BJ (cell line): ENCODE measurements at regions not wholly inside any gene's neighbourhood (a gene's known extent, or its start where the extent isn't known, plus 50 kb on each side); places are given as distances from the start of the nearest gene placed in this dataset.
"Not testable (repeated sequence)": the region's sequence is repeated elsewhere in the genome, so short reads cannot be mapped to it uniquely, and the experiment has no call there.

ENCODE experiments used
- CTCF ChIA-PET: fragments of 350-600 bp; formaldehyde crosslinking; extraction: SDS; loops from one replicate; lab custom pipeline; 2021; ENCODE audit warnings: antibody characterized with exemption, inconsistent platforms; lab: Yijun Ruan, JAX
- POLR2A ChIA-PET: fragments of 300-600 bp; sonication (Branson Sonifier 250); formaldehyde crosslinking; extraction: SDS; loops from one replicate; lab custom pipeline; 2021; ENCODE audit warnings: antibody characterized with exemption; lab: Charles Lee
- DNase-seq: peaks from one replicate; pipeline ENCODE4 v3.0.0-alpha.2; 2011; ENCODE audit warnings: low read depth
- H3K27me3 ChIP-seq: 2 replicates; pipeline ENCODE4 v1.6.0; 2011; ENCODE audit warnings: low read length; ENCODE audit not compliant: control insufficient read depth, insufficient read depth
- H3K36me3 ChIP-seq: 2 replicates; pipeline ENCODE4 v1.5.1; 2011; ENCODE audit warnings: low read length; ENCODE audit not compliant: control insufficient read depth, insufficient read depth
- H3K4me3 ChIP-seq: 2 replicates; pipeline ENCODE4 v1.5.1; 2011; ENCODE audit warnings: low read depth, mild to moderate bottlenecking, control low read depth, low read length
- TF ChIP-seq, protein P1 (sequence below): IDR thresholded peaks from 2 replicates; pipeline ENCODE4 v1.5.1; 2011; ENCODE audit warnings: low read depth, mild to moderate bottlenecking, control low read depth, inconsistent platforms, low read length, moderate library complexity; ENCODE audit not compliant: insufficient read depth

DNA sequence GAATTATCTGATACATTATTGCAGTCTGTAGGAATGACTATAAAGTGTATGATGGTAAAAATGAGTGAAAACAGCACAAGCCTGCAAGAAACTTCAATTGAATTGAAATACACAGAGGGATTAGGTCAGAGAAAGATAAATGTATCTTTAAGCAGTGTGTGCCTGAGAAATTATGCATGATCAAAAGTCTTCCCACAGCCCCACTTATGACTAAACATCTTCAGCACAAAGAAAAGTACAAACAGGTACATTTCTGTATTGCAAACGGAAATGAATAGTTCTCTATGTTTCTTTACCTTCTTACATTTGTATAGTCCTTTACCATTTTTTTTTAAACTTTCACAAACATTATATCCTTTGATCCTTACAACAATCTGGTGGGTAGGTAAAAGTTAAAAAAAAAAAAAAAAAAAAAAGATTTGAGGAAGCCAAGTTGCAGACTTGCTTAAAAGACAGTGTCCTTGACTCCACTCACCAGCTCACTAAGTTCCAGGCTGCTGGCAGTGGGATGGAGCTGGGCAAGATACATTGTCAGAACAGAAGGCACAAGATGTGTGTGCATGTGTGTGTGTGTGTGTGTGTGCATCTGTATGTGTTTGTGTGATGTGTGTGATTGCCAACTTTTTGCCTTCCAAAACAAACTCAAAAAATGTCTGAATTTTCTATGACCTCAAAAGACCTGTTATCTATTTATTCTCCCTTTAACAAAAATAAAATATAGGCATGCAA, 423.7 kb upstream of the ACVR2A start:
- CTCF ChIA-PET, result interaction anchor here (0.6 kb wide), 1 partner anchor 15 kb away, joined by 3 read pairs; no protein-coding TSS in a partner anchor
- Histone ChIP-seq H3K4me3 (no peak overlapping the region), H3K36me3 (no peaks in the 10 kb centered on the region), H3K27me3 (no peaks in the 10 kb centered on the region)
- TF ChIP-seq, protein P1, sequence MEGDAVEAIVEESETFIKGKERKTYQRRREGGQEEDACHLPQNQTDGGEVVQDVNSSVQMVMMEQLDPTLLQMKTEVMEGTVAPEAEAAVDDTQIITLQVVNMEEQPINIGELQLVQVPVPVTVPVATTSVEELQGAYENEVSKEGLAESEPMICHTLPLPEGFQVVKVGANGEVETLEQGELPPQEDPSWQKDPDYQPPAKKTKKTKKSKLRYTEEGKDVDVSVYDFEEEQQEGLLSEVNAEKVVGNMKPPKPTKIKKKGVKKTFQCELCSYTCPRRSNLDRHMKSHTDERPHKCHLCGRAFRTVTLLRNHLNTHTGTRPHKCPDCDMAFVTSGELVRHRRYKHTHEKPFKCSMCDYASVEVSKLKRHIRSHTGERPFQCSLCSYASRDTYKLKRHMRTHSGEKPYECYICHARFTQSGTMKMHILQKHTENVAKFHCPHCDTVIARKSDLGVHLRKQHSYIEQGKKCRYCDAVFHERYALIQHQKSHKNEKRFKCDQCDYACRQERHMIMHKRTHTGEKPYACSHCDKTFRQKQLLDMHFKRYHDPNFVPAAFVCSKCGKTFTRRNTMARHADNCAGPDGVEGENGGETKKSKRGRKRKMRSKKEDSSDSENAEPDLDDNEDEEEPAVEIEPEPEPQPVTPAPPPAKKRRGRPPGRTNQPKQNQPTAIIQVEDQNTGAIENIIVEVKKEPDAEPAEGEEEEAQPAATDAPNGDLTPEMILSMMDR, result no peak
- POLR2A ChIA-PET, result no interaction called here
- no peak for DNase-seq

DNA sequence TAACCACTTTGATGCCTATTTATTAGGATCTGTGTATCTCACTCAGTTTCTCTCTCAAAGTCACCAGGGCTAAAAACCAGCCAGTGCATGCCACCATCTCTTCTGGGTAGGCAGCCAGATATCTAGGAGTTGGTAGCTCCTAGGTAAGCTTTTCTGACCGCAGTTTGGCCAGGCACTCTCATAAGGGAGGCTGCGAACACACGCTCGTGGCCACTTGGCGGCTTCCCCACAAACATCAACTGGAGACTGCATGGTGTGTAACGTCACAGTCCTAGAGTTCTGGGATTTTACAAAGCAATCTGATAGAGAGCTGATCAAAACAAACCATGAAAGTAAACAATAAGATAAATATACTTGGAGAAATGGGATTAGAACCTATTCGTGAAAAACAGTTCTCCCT, 424.3 kb upstream of the ACVR2A start:
- H3K4me3 ChIP-seq, result no peak overlapping the region
- ChIA-PET POLR2A (no interaction called here), CTCF (no interaction called here)
- DNase-seq, result no peak
- no peaks in the 10 kb centered on the region for H3K27me3 ChIP-seq
- TF ChIP-seq, protein P1, result no peak
- no peaks in the 10 kb centered on the region for H3K36me3 ChIP-seq

DNA sequence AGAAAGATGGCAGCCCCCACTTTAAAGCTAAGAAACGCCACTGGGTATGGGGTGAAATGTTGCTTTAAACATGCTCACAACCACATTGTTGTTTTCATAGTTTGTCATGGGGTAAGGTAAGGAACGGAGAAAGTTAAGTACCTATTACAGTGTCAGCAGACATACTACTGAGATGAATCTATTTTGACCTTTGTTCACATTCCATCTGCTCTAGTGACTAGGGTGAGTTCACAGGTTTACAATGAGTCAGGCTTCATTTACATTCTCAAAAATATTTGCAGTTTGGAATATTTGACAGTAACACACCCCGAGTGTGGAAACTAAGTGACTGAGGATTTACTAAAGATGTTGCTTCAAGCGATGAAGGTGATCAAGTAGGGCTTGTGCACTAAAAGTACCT, 428.7 kb upstream of the ACVR2A start:
- TF ChIP-seq, protein P1, result no peak
- POLR2A ChIA-PET, result no interaction called here
- no peak for DNase-seq

DNA sequence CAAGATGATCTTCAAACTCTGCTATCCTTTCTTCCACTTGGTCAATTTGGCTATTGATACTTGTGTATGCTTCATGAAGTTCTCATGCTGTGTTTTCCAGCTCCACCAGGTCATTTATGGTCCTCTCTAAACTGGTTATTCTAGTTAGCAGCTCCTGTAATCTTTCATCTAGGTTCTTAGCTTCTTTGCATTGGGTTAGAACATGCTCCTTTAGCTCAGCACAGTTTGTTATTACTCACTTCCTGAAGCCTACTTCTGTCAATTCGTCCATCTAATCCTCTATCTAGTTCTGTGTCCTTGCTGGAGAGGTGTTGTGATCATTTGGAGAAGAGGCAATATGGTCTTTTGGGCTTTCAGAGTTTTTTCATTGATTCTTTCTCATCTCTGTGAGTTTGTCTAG, 430.2 kb upstream of the ACVR2A start:
- CTCF ChIA-PET, result interaction anchor here (0.7 kb wide), 1 partner anchor 35 kb away, joined by 3 read pairs; no protein-coding TSS in a partner anchor

More for the DNA sequence above, 428.7 kb upstream of the ACVR2A start:
- H3K4me3 ChIP-seq, result no peak overlapping the region
- CTCF ChIA-PET, result interaction anchor here (0.6 to 0.7 kb wide), 2 partner anchors 22 to 488 kb away, joined by 3 read pairs; no protein-coding TSS in a partner anchor
- H3K36me3 ChIP-seq, result no peaks in the 10 kb centered on the region
- no peaks in the 10 kb centered on the region for H3K27me3 ChIP-seq

DNA sequence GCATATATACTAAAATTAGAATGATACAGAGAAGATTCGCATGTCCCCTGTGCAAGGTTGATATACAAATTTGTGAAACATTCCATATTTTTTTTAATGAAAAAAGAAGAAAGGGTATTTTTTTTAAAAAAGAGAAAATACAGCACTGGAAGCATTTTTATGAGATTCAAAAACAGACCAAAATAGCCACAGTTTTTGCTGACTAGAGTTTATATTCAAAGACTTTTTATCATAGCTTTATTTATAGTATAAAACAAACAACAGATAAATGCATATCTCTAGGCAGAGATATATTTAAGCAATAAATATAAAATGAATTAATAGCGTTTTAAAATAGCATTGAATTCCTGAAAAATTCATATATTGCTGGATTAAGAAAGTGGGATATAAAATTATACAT, 436.5 kb upstream of the ACVR2A start:
- CTCF ChIA-PET, result no interaction called here
- no peak for DNase-seq

More for the DNA sequence above, 430.2 kb upstream of the ACVR2A start:
- H3K4me3 ChIP-seq, H3K27me3 ChIP-seq, DNase-seq, POLR2A ChIA-PET, H3K36me3 ChIP-seq: not testable (repeated sequence)

More for the DNA sequence above, 436.5 kb upstream of the ACVR2A start:
- no peaks in the 10 kb centered on the region for H3K27me3 ChIP-seq
- H3K4me3 ChIP-seq, result no peak overlapping the region
- TF ChIP-seq, protein P1, result no peak
- POLR2A ChIA-PET, result no interaction called here
- H3K36me3 ChIP-seq, result no peaks in the 10 kb centered on the region
